H1 (cell line): ENCODE measurements at regions not wholly inside any gene's neighbourhood (a gene's known extent, or its start where the extent isn't known, plus 50 kb on each side); places are given as distances from the start of the nearest gene placed in this dataset.

Experiments used
- ATF3 ChIP-seq: IDR thresholded peaks from 2 replicates; pipeline ENCODE4 v1.6.1; 2011; ENCODE audit warnings: low read depth, mild to moderate bottlenecking, low read length; ENCODE audit not compliant: insufficient read depth
- BCL11A ChIP-seq, 2 experiments: IDR thresholded peaks; one replicate each; pipeline ENCODE4 v1.6.1; 2011; ENCODE audit warnings: low read depth in 2 of 2, low read length in 2 of 2, mild to moderate bottlenecking in 2 of 2
- CBX5 ChIP-seq: fragments of 300-800, 300-1000 bp; sonication (generic); IDR thresholded peaks from 2 replicates; pipeline ENCODE4 v1.7.1; 2016; ENCODE audit warnings: antibody characterized with exemption, low read length, low read depth
- JUND ChIP-seq: IDR thresholded peaks from 2 replicates; pipeline ENCODE4 v1.6.1; 2011; ENCODE audit warnings: mild to moderate bottlenecking, improper control_type of control experiment, low read length
- KDM5A ChIP-seq: fragments of 200-600 bp; IDR thresholded peaks from 2 replicates; pipeline ENCODE4 v1.7.1; 2012; ENCODE audit warnings: mild to moderate bottlenecking, low read length, inconsistent platforms, mixed read lengths
- SIRT6 ChIP-seq: IDR thresholded peaks from one replicate; pipeline ENCODE4 v1.7.1; 2012; ENCODE audit warnings: low read length, inconsistent platforms

GRCh38 chr21:28789523-28789922, 203.2 kb downstream of the LTN1 start (continued):
- TF ChIP-seq SIRT6 (no peak), JUND (no peak), CBX5 (no peak), ATF3 (no peak), KDM5A (no peak), BCL11A (IDR thresholded peaks at IDR 0.05; ENCODE audit: low read depth in 2 of 2, low read length in 2 of 2) (no peak)
- TF ChIP-seq, all 59 proteins: peak for 0
